ENCODE measurements at regions not wholly inside any gene's neighbourhood (a gene's known extent, or its start where the extent isn't known, plus 50 kb on each side); places are given as distances from the start of the nearest gene placed in this dataset.

GRCh38 chr20:53813636-53814035, 220.0 kb upstream of the ZNF217 start:
- TF ChIP-seq GATA2 (IDR thresholded peaks at IDR 0.05; ENCODE audit: low read depth, low read length) (no peak), GATA3 (IDR thresholded peaks at IDR 0.05; ENCODE audit: low read depth, low read length) (no peak)
